Endothelial cell of umbilical vein (primary cell): ENCODE measurements at regions not wholly inside any gene's neighbourhood (a gene's known extent, or its start where the extent isn't known, plus 50 kb on each side); places are given as distances from the start of the nearest gene placed in this dataset.

Experiments
- BruUV-seq: library from RNA; stranded (reverse); fragments of 400-500 nt; replicated peaks from 2 replicates; lab custom pipeline; 2021; lab: Mats Ljungman, UMichigan
- CTCF ChIA-PET: fragments of 300-600, 350-600 bp; sonication (Branson Sonifier 250); formaldehyde crosslinking; loops from one replicate; lab custom pipeline; 2021; ENCODE audit warnings: antibody characterized with exemption, inconsistent platforms; lab: Charles Lee
- POLR2A ChIA-PET: fragments of 300-600, 350-600 bp; sonication (Branson Sonifier 250); formaldehyde crosslinking; loops from one replicate; lab custom pipeline; 2021; ENCODE audit warnings: antibody characterized with exemption, inconsistent platforms; lab: Charles Lee
- DNase-seq: peaks from one replicate; pipeline ENCODE4 v3.0.0-alpha.2; 2011; ENCODE audit warnings: low read depth, low spot score
- FAIRE-seq: peaks from 2 replicates; lab custom pipeline; 2011; peaks lifted over from hg19 to GRCh38; lab: Jason Lieb, UNC
- H2AFZ ChIP-seq: 2 replicates; pipeline ENCODE4 v1.6.0; 2012; ENCODE audit warnings: low read depth, low read length, control low read depth, inconsistent platforms
- H3K27ac ChIP-seq: 2 replicates; pipeline ENCODE4 v1.5.1; 2011; ENCODE audit warnings: low read depth, mild to moderate bottlenecking, control low read depth, low read length, moderate library complexity; ENCODE audit not compliant: insufficient read depth
- H3K27me3 ChIP-seq, 2 experiments: 2 replicates each; pipeline versions ENCODE4 v1.6.0 to v1.6.1; 2011; ENCODE audit warnings: low read length in 2 of 2, mixed read lengths in 1 of 2; ENCODE audit not compliant: control insufficient read depth in 2 of 2, insufficient read depth in 2 of 2
- H3K36me3 ChIP-seq, 2 experiments: 2 replicates in 1 of 2; 3 replicates in 1 of 2; pipeline ENCODE4 v1.5.1; 2011; ENCODE audit warnings: low read length in 2 of 2, mild to moderate bottlenecking in 1 of 2, moderate library complexity in 1 of 2; ENCODE audit not compliant: control insufficient read depth in 2 of 2, insufficient read depth in 2 of 2; ENCODE audit errors: extremely low read depth in 1 of 2
- H3K4me1 ChIP-seq: 3 replicates; pipeline ENCODE4 v1.5.1; 2011; ENCODE audit warnings: mild to moderate bottlenecking, low read length; ENCODE audit not compliant: control insufficient read depth, insufficient read depth; ENCODE audit errors: extremely low read depth
- H3K4me2 ChIP-seq: 2 replicates; pipeline ENCODE4 v1.6.1; 2011; ENCODE audit warnings: low read length, control low read depth, mixed read lengths; ENCODE audit not compliant: insufficient read depth
- H3K4me3 ChIP-seq, 3 experiments: fragments of 200-600 bp in 1 of 3; sonication (generic), shearing (Covaris generic) in 1 of 3; replicated peaks in 1 of 3; 2 replicates each; pipeline ENCODE4 v1.5.1; 2011 to 2016; ENCODE audit warnings: control low read depth in 3 of 3, low read length in 3 of 3, mild to moderate bottlenecking in 2 of 3, inconsistent platforms in 1 of 3, low read depth in 1 of 3, moderate library complexity in 1 of 3; ENCODE audit not compliant: insufficient read depth in 1 of 3
- H3K79me2 ChIP-seq: 2 replicates; pipeline ENCODE4 v1.6.0; 2012; ENCODE audit warnings: low read length, inconsistent platforms; ENCODE audit not compliant: control insufficient read depth, insufficient read depth
- H3K9ac ChIP-seq: replicated peaks from 2 replicates; pipeline ENCODE3; 2011; ENCODE audit warnings: low read length, control low read depth; ENCODE audit not compliant: insufficient read depth; ENCODE audit errors: extremely low read depth
- H3K9me1 ChIP-seq: replicated peaks from 3 replicates; pipeline ENCODE4 v1.6.0; 2011; ENCODE audit warnings: mild to moderate bottlenecking, low read length; ENCODE audit not compliant: control insufficient read depth, insufficient read depth; ENCODE audit errors: extremely low read depth
- H3K9me3 ChIP-seq: replicated peaks from 2 replicates; pipeline ENCODE4 v1.5.1; 2012; ENCODE audit warnings: low read length, inconsistent platforms; ENCODE audit not compliant: control insufficient read depth, insufficient read depth
- H4K20me1 ChIP-seq: replicated peaks from 2 replicates; pipeline ENCODE3; 2011; ENCODE audit warnings: mild to moderate bottlenecking, low read length; ENCODE audit not compliant: control insufficient read depth, insufficient read depth; ENCODE audit errors: extremely low read depth
- CTCF ChIP-seq, 2 donors: IDR thresholded peaks; 1 replicate in 1 of 2; 2 replicates in 1 of 2; pipeline ENCODE4 v1.5.1; 2011; ENCODE audit warnings: low read length in 2 of 2, mild to moderate bottlenecking in 2 of 2, moderate library complexity in 2 of 2, control low read depth in 1 of 2, inconsistent platforms in 1 of 2, low read depth in 1 of 2; ENCODE audit not compliant: insufficient read depth in 1 of 2; ENCODE audit errors: extremely low read depth in 1 of 2
- EZH2 ChIP-seq: IDR thresholded peaks from 2 replicates; pipeline ENCODE4 v1.6.1; 2012; ENCODE audit warnings: borderline replicate concordance, low read depth, mild to moderate bottlenecking, moderate library complexity, low read length, inconsistent platforms; ENCODE audit not compliant: severe bottlenecking
- FOS ChIP-seq: IDR thresholded peaks from 2 replicates; pipeline ENCODE4 v1.6.1; 2011; ENCODE audit warnings: mild to moderate bottlenecking, low read length, moderate library complexity, borderline replicate concordance; ENCODE audit not compliant: insufficient read depth
- GATA2 ChIP-seq: IDR thresholded peaks from 2 replicates; pipeline ENCODE4 v1.7.0; 2011; ENCODE audit warnings: low read depth, mild to moderate bottlenecking, moderate library complexity, mixed read lengths, low read length; ENCODE audit not compliant: insufficient read length, insufficient read depth
- JUN ChIP-seq: IDR thresholded peaks from 2 replicates; pipeline ENCODE4 v1.6.1; 2011; ENCODE audit warnings: borderline replicate concordance, low read depth; ENCODE audit not compliant: insufficient read length, insufficient read depth
- MAX ChIP-seq: IDR thresholded peaks from 2 replicates; pipeline ENCODE4 v1.6.1; 2011; ENCODE audit not compliant: insufficient read depth, insufficient read length
- MYC ChIP-seq: IDR thresholded peaks from one replicate; pipeline ENCODE4 v1.6.1; 2011; ENCODE audit warnings: mild to moderate bottlenecking, low read depth, low read length
- POLR2A ChIP-seq: IDR thresholded peaks from 2 replicates; pipeline ENCODE4 v1.6.1; 2012; ENCODE audit warnings: low read depth, mild to moderate bottlenecking, control low read depth, low read length
- POLR2AphosphoS5 ChIP-seq: IDR thresholded peaks from 2 replicates; pipeline ENCODE4 v1.6.1; 2012; ENCODE audit warnings: low read depth, mild to moderate bottlenecking, control low read depth, low read length, moderate library complexity; ENCODE audit not compliant: insufficient read depth
- dilution Hi-C: fragments of 300-500 bp; cut with MboI; formaldehyde crosslinking; loops from one replicate; pipeline ENCODE4 v1.15.0; 2019; ENCODE audit warnings: low sequenced_read_pairs; ENCODE audit not compliant: extremely low pct_ligation_motif_present
- intact Hi-C: fragments of 100-400 bp; cut with micrococcal nuclease; formaldehyde crosslinking; loops from one replicate; pipeline ENCODE4 v1.10.0; 2022

- FAIRE-seq, result no peak
Observed at GRCh38 chr6:48389146-48390043, 278.4 kb upstream of the PTCHD4 start.

More at GRCh38 chr6:48389146-48390043, 278.4 kb upstream of the PTCHD4 start:
- Histone ChIP-seq H3K9ac (no peak overlapping the region), H2AFZ (no peak overlapping the region), H3K79me2 (no peaks in the 10 kb centered on the region), H3K4me2 (no peak overlapping the region), H3K36me3 (no peaks in the 10 kb centered on the region), H3K4me1 (no peaks in the 10 kb centered on the region), H3K9me3 (no peaks in the 10 kb centered on the region), H3K9me1 (no peaks in the 10 kb centered on the region), H3K27me3 (no peaks in the 10 kb centered on the region), H4K20me1 (no peaks in the 10 kb centered on the region), H3K4me3 (no peak overlapping the region), H3K27ac (no peak overlapping the region)
- intact Hi-C loops, result no loop called here
- TF ChIP-seq MYC, result no peak
- no peak for TF ChIP-seq GATA2
- no peak for TF ChIP-seq MAX
- no peak for TF ChIP-seq POLR2A
- no peak for TF ChIP-seq JUN
- TF ChIP-seq FOS, result no peak
- TF ChIP-seq POLR2AphosphoS5, result no peak
- TF ChIP-seq CTCF (IDR thresholded peaks at IDR 0.05; ENCODE audit: extremely low read depth in 1 of 2, insufficient read depth in 1 of 2, low read depth in 1 of 2, low read length in 2 of 2), result no peak
- no peak for TF ChIP-seq EZH2
- DNase-seq, result no peak
- dilution Hi-C loops, result no loop called here
- BruUV-seq, result no TSS peak
- ChIA-PET CTCF (interaction anchor here (1.7 kb wide), 1 partner anchor 14 kb away, joined by 3 read pairs; no protein-coding TSS in a partner anchor), POLR2A (no interaction called here)
